ENCODE measurements at regions not wholly inside any gene's neighbourhood (a gene's known extent, or its start where the extent isn't known, plus 50 kb on each side); places are given as distances from the start of the nearest gene placed in this dataset.

DNA sequence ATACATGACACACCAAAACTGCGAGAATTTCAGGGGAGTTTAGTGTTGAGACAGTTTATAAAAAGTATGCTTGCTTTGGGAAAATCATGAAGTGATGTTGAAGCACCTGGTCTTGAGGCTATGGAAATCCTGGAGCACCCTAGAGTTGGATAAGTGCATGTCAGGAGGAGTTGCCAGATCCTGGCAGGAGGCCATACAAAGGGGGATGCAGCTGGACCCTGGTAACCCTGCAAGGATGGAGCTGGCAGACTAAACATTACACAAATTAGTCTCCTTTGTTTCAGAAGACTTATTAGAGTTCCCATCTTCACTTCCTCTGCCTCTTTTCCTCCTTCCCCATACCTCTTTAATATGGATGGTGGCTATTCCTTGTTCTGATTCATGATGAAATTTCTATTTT is 907.0 kb downstream of the BCL11B start:
- no peak for DNase-seq (ENCODE audit: low read depth in 2 of 2)

DNA sequence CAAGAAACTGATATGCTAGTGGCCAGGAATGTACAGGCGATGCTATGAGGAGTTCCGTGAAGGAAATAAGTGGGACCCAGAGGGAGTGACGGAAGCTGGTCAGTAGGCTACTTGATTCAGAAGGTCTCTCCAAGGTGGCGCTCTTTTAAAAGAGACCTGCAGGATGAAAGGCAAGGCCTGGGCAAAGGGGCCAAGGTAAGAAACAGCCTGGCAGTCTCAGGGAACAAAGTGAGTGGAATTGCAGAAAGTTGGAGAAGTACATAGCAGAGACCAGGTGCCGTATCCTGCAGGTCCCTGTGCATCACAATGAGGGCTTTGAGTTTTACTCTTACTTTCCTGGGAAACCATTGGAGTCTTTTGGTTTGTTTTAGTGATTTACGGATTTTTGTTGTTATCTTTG is 905.6 kb downstream of the BCL11B start:
- no peak for DNase-seq (ENCODE audit: low read depth in 2 of 2)

DNA sequence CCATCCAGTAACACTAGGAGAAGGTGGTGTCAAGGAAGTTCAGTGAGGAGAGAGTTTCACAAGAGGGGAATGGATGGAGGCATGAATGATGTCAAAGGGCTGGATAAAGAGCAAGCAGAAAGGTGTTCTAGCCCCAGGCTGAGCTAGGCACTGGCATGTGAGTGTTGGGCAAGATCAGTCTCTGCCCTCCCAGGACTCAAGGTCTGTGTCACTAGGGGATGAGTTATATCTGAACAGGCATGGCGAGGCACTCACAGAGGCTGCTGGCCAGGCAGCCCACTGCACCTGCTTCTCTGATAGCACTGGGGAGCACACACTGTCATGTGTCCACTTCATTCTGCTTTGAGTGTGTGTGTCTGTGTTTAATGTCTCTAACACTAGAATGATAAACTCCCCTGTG is 903.8 kb downstream of the BCL11B start:
- no peak for DNase-seq (ENCODE audit: low read depth in 2 of 2)

DNA sequence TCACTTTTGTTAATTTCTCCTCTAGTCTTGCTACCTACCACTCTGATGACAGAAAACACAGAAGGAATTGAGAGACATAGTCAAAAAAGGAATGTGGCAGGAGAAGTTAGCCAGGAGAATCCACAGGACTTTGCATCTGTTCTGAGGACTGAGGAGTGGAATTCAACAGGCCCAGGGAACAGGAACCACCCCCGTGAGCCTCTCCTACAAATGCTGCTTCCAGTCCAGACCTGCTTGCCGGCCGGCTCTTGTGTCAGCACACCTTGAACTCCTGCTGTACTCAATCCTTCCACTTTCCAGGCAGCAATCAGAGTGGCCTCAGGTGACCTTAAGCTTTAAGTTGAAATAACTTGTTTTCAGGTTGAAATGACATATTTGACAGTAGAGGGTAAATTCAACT is 903.1 kb downstream of the BCL11B start:
- no peak for DNase-seq (ENCODE audit: low read depth in 2 of 2)

DNA sequence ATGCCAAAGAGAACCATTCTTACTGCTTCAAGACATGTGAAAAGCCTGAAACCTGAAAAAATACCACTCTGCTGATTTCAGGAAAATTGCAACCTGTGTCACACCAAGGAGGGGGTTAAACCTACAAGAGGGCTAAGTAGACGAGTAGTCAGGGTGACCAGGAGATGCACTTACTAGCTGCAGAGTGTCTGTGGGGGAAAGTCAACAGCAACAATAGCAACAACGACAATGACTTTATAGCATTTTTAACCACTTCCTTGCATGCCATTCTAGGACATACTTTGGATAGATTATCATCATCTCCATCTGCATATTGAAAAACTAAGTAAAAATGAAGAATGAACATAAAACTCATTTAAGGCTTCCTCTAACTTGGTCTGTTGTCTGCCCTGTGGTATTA is 902.7 kb downstream of the BCL11B start:
- DNase-seq (ENCODE audit: low read depth in 2 of 2), result no peak

- DNase-seq (ENCODE audit: low read depth in 2 of 2), result no peak
Measured at GRCh38 chr14:98370352-98370751, 901.6 kb downstream of the BCL11B start.

GRCh38 chr14:98371141-98371540 is 900.9 kb downstream of the BCL11B start:
- DNase-seq (ENCODE audit: low read depth in 2 of 2), result no peak

- no peak for DNase-seq (ENCODE audit: low read depth in 2 of 2)
Measured at GRCh38 chr14:98374136-98374535, 897.9 kb downstream of the BCL11B start.

DNA sequence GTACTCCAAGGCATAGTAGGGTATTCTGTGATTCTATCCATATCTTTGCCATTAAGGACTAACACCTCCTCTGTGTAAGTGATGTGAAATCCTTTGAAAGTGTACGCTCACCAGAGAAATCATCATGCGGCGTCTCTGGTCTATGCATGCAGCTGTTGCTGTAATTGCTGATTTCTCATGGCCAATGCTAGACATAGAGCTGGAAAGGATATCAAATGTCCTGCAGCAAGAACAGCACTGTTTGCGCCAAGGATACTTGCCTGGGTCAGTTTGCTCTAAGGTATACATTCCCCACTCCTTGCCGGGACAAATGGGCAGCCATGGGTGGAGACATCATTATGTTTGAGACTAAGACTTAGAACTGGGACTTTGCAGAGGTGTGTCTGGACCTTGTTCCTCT is 896.4 kb downstream of the BCL11B start:
- no peak for DNase-seq (ENCODE audit: low read depth in 2 of 2)

GRCh38 chr14:98379830-98380229 is 892.2 kb downstream of the BCL11B start:
- DNase-seq (ENCODE audit: low read depth in 2 of 2), result no peak

GRCh38 chr14:98382662-98383061 is 889.3 kb downstream of the BCL11B start:
- DNase-seq (ENCODE audit: low read depth in 2 of 2), result no peak

DNA sequence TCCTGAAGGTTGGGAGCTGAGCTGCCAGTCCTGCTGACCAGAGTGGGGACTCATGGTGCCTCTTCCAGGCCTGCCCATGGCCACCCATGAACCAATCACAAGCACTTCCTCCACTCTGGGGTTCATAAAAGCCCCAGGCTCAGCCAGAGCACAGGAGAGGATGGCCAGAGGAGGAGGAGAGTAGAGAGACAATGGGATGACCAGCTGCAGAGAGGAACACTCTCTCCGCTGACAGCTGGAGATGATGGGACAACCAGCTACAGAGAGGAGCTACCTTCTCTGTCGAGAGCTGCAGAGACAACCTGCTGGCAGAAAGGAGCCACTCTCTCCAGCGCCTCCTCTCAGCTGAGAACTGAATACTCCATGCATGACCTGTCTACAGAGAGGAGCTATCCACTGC is 886.1 kb downstream of the BCL11B start:
- DNase-seq (ENCODE audit: low read depth in 2 of 2), result no peak

DNA sequence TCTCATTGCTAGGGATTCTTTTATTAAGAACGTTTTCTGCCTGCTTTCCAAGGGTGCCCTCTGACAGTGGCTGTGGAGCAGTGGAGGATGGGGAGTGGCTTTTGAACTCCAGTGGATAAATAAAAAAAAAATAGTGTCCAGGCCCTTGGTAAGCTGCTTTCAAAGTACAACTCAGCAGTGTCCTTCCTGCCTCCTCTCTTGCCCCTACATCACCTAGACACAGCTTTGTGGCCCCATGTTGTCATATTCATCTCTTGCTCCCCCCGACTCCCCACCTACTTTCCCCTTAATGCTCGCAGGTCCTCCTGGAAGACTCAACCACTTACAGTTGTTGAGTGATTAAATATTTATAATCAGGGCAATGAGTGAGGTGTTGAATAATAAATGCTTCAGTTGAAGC is 880.9 kb downstream of the BCL11B start:
- no peak for DNase-seq (ENCODE audit: low read depth in 2 of 2)

DNA sequence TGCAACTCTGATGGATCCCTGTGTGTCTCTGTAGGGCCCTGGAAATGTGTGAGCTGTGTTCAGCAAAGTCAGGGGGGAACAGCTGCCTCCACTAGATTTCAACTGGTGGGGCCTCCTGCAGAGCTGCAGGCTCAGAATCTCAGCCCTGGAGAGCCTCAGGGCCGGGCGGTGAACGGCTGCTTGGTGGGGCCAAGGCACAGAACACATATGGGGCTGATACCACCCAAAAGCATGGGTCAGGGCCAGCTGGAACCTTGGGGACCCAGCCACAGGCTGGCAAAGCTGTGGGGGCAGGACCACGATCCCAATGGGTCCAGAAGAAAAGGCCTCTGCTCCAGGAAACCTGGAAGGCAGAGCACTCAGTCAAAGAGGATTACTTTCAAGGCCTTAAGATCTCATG is 878.5 kb downstream of the BCL11B start:
- DNase-seq (ENCODE audit: low read depth in 2 of 2), result no peak

GRCh38 chr14:98404811-98405210 is 867.2 kb downstream of the BCL11B start:
- DNase-seq (ENCODE audit: low read depth in 2 of 2), result no peak

- DNase-seq (ENCODE audit: low read depth in 2 of 2), result no peak
Measured at GRCh38 chr14:98408024-98408555, 863.9 kb downstream of the BCL11B start.

DNA sequence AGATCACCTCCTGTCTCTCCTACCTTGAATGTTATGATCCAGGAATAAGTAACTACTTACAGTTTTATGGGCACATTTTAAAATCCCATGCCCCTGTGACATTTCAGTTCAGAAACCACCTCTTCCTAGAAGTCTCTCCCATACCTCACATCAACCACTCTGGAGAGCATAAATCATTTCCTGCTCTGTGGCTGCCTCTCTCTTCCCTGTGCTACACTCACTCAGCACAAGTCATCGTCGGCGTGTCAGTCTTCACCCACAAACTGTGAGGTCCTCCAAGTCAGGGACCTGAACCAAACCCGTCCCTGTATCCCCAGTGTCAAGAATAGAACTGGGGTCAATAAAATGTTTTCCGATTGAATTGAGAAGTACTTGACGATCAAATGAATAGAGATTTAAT is 863.3 kb downstream of the BCL11B start:
- DNase-seq (ENCODE audit: low read depth in 2 of 2), result no peak

GRCh38 chr14:98411154-98411553 is 860.8 kb downstream of the BCL11B start:
- no peak for DNase-seq (ENCODE audit: low read depth in 2 of 2)

DNA sequence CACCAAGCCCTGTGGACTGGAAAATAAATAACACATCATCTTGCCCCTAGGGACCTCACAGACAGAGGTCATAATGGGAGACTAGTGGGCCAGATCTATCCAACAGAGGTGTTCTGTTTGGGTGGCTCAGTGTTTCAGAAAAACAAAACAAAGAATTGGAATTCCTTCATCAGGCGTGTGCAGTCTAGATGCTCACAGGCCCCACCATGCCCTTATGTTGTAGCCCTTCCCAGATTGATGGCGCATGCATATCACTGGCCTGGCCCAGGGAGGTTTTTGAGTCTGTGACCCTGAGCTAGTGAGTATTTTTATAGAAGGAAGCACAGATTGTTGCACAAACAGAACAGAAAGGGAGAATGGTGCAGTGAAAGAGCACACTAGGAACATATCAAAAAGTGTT is 859.6 kb downstream of the BCL11B start:
- no peak for DNase-seq (ENCODE audit: low read depth in 2 of 2)

DNA sequence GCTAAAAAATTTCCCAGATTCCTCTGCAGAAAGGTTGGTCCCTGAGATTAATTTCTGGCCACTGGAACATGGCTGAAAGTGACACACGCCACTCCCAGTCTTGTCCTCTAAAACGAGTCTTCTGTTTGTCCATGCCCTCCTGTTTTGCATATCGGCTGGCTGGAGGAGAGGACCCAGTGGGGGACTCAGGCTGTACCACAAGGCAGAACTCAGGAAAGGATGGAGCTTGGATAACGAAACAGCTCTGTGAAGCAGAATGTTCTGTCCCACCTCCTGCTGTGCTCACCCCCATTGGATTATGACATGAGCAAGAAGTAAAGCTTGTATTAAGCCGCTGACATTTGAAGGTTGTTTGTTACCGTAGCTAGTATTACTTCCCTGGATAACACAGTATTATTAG is 856.2 kb downstream of the BCL11B start:
- no peak for DNase-seq (ENCODE audit: low read depth in 2 of 2)

GRCh38 chr14:98417001-98417400 is 855.0 kb downstream of the BCL11B start:
- DNase-seq (ENCODE audit: low read depth in 2 of 2), result no peak

GRCh38 chr14:98428483-98428994 is 843.5 kb downstream of the BCL11B start:
- no peak for DNase-seq (ENCODE audit: low read depth in 2 of 2)

- DNase-seq (ENCODE audit: low read depth in 2 of 2), result no peak
Measured at GRCh38 chr14:98433436-98433835, 838.6 kb downstream of the BCL11B start.

GRCh38 chr14:98437113-98437512 is 834.9 kb downstream of the BCL11B start:
- no peak for DNase-seq (ENCODE audit: low read depth in 2 of 2)

All from stimulated activated CD8-positive, alpha-beta memory T cell treated with anti-CD3 and anti-CD28 coated beads, Interleukin-2, amount 100 ng/mL, for 1 hour (primary cell).